Neural progenitor cell (in vitro differentiated cells): ENCODE measurements at regions not wholly inside any gene's neighbourhood (a gene's known extent, or its start where the extent isn't known, plus 50 kb on each side); places are given as distances from the start of the nearest gene placed in this dataset.

Source experiments
- DNase-seq: peaks from one replicate; pipeline ENCODE4 v3.0.0-alpha.2; 2016; ENCODE audit warnings: low spot score
- H2AFZ ChIP-seq: fragments of 200-600 bp; sonication (generic); replicated peaks from 2 replicates; pipeline ENCODE4 v1.6.1; 2016; ENCODE audit warnings: antibody characterized with exemption
- H3F3A ChIP-seq: fragments of 200-600 bp; sonication (generic); 2 replicates; pipeline ENCODE4 v1.6.1; 2016; ENCODE audit warnings: antibody characterized with exemption, low read depth
- H3K27ac ChIP-seq: fragments of 200-600 bp; sonication (generic); 2 replicates; pipeline ENCODE4 v1.5.1; 2016; ENCODE audit warnings: mild to moderate bottlenecking
- H3K27me3 ChIP-seq: fragments of 200-600 bp; sonication (generic); 2 replicates; pipeline ENCODE4 v1.6.1; 2016; ENCODE audit warnings: mild to moderate bottlenecking, moderate library complexity
- H3K36me3 ChIP-seq: fragments of 200-600 bp; sonication (generic); 2 replicates; pipeline ENCODE4 v1.5.1; 2016
- H3K4me1 ChIP-seq: fragments of 200-600 bp; sonication (generic); 2 replicates; pipeline ENCODE4 v1.6.1; 2016; ENCODE audit warnings: mixed run types
- H3K4me2 ChIP-seq: fragments of 200-600 bp; sonication (generic); 2 replicates; pipeline ENCODE4 v1.6.1; 2016
- H3K4me3 ChIP-seq: fragments of 200-600 bp; sonication (generic); 2 replicates; pipeline ENCODE4 v1.5.1; 2016
- H3K79me2 ChIP-seq: fragments of 200-600 bp; sonication (generic); 2 replicates; pipeline ENCODE4 v1.6.1; 2016; ENCODE audit warnings: low read depth
- H3K9ac ChIP-seq: fragments of 200-600 bp; sonication (generic); 2 replicates; pipeline ENCODE4 v1.6.1; 2016
- H3K9me3 ChIP-seq: fragments of 200-600 bp; sonication (generic); 2 replicates; pipeline ENCODE4 v1.5.1; 2016; ENCODE audit warnings: low read depth
- H4K20me1 ChIP-seq: fragments of 200-600 bp; sonication (generic); 2 replicates; pipeline ENCODE4 v1.6.1; 2016; ENCODE audit warnings: low read depth
- H3K27ac Mint-ChIP-seq: 3 replicates; pipeline ENCODE4 v1.8.0; 2021; ENCODE audit warnings: mixed read lengths
- H3K27me3 Mint-ChIP-seq: 2 replicates; pipeline ENCODE4 v1.8.0; 2022; ENCODE audit warnings: low read depth, mild to moderate bottlenecking, inconsistent platforms, moderate library complexity, mixed read lengths; ENCODE audit not compliant: insufficient read depth
- H3K36me3 Mint-ChIP-seq: 3 replicates; pipeline ENCODE4 v1.8.0; 2021; ENCODE audit warnings: mixed read lengths
- H3K4me1 Mint-ChIP-seq: 3 replicates; pipeline ENCODE4 v1.8.0; 2021; ENCODE audit warnings: mixed read lengths
- H3K4me3 Mint-ChIP-seq: 3 replicates; pipeline ENCODE4 v1.8.0; 2021; ENCODE audit warnings: mild to moderate bottlenecking, moderate library complexity, mixed read lengths
- H3K9me3 Mint-ChIP-seq: 3 replicates; pipeline ENCODE4 v1.8.0; 2020; ENCODE audit warnings: mixed read lengths
- EZH2 ChIP-seq: fragments of 200-600 bp; sonication (generic); IDR thresholded peaks from 2 replicates; pipeline ENCODE4 v1.6.1; 2017; ENCODE audit warnings: antibody characterized with exemption, mild to moderate bottlenecking, moderate library complexity
- EZH2phosphoT487 ChIP-seq: fragments of 200-600 bp; sonication (generic); IDR thresholded peaks from 2 replicates; pipeline ENCODE4 v1.6.1; 2017; ENCODE audit warnings: antibody characterized with exemption
- TF ChIP-seq, protein P1 (sequence below): fragments of 200-600 bp; sonication (generic); IDR thresholded peaks from 2 replicates; pipeline ENCODE4 v1.5.1; 2017; ENCODE audit warnings: antibody characterized with exemption, mild to moderate bottlenecking

DNA sequence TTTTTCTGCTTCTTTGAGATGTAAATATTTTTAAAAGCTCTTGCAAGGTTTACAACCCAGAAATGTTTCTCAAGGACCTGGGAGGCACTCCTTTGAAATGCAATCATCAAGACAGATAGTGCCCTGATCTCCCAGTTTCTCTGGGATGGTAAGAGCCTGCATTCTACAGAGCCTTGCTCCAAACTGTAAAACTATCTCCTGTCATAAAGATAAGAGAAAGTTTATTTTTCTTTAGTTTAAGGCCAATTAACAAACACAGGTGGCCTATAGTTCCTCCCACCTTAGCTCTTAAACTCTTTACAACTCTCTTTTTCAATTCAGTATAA lies 1231.1 kb upstream of the NUDT12 start:
- no peaks in the 10 kb centered on the region for H3K4me1 ChIP-seq
- no peaks in the 10 kb centered on the region for H4K20me1 ChIP-seq
- H3K4me1 Mint-ChIP-seq = no peaks in the 10 kb centered on the region
- no peak overlapping the region for H3K4me3 Mint-ChIP-seq
- no peak overlapping the region for H3K9ac ChIP-seq
- no peak overlapping the region for H3K27ac ChIP-seq
- H3K27me3 Mint-ChIP-seq = peaks cover 4% of the 10 kb centered on the region
- no peaks in the 10 kb centered on the region for H3K79me2 ChIP-seq
- no peak overlapping the region for H3K27ac Mint-ChIP-seq
- no peak overlapping the region for H2AFZ ChIP-seq
- no peaks in the 10 kb centered on the region for H3F3A ChIP-seq
- H3K9me3 Mint-ChIP-seq = no peaks in the 10 kb centered on the region
- no peak overlapping the region for H3K4me3 ChIP-seq
- H3K27me3 ChIP-seq = no peaks in the 10 kb centered on the region
- H3K9me3 ChIP-seq = no peaks in the 10 kb centered on the region
- no peak for DNase-seq
- H3K36me3 Mint-ChIP-seq = no peaks in the 10 kb centered on the region
- no peak for TF ChIP-seq EZH2
- no peak for TF ChIP-seq EZH2phosphoT487
- TF ChIP-seq, protein P1, sequence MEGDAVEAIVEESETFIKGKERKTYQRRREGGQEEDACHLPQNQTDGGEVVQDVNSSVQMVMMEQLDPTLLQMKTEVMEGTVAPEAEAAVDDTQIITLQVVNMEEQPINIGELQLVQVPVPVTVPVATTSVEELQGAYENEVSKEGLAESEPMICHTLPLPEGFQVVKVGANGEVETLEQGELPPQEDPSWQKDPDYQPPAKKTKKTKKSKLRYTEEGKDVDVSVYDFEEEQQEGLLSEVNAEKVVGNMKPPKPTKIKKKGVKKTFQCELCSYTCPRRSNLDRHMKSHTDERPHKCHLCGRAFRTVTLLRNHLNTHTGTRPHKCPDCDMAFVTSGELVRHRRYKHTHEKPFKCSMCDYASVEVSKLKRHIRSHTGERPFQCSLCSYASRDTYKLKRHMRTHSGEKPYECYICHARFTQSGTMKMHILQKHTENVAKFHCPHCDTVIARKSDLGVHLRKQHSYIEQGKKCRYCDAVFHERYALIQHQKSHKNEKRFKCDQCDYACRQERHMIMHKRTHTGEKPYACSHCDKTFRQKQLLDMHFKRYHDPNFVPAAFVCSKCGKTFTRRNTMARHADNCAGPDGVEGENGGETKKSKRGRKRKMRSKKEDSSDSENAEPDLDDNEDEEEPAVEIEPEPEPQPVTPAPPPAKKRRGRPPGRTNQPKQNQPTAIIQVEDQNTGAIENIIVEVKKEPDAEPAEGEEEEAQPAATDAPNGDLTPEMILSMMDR = no peak
- no peaks in the 10 kb centered on the region for H3K36me3 ChIP-seq
- H3K4me2 ChIP-seq = no peak overlapping the region

DNA sequence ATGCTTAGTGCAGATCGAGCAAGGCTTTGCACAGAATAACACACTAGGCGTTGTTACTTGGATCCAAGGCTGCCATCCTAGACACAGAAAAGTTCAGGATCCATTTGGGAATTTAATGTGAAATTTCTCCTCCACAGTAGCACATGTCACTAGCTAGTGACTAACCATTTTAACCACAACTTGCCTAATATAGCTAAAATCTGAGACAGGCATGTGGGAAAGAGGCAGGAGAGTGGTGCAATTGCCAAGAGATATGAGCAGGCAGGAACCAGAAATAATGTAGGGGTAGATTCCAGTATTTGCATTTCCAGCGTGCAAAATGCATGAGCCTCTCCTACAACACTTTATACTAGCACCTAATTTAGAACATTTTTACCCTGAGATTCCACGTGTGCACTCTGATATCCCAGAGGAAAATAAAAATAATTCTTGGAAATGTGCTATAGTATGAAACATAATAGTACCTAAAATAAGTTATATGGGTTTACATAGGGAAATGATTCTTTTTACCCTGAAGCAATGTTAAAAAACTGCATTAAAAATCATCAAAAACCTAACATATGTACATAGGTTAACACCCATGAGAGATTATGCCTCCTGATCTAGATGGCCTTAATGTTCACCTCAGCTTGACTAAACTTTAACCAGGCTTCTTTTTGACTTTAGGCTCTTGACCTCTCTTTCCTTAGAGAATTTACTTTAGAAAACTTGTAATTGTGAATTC lies 1230.6 kb upstream of the NUDT12 start:
- no peak overlapping the region for H3K27ac Mint-ChIP-seq

DNA sequence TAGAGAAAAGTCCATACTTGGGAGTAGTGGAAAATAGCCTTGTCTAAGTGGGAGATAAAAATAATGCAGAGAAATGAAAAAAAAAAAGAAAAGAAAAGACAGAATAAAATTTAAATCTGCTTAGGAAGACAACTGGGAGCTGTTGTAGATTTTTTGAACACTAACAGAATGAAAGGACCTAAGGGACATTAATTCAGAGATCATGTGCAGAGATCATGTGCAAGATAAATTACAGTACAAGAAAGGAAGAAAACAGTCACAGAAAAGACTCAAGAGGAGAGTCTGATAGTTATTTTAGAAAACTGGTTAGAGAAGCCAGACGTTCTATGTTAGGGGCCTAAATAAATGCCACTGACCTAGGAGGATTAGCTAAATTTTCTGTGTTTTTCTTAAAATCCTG lies 1226.8 kb upstream of the NUDT12 start:
- H3K79me2 ChIP-seq = no peaks in the 10 kb centered on the region
- H3K4me3 ChIP-seq = no peak overlapping the region

More for the DNA sequence above, 1230.6 kb upstream of the NUDT12 start:
- Histone ChIP-seq H3K27ac (no peak overlapping the region), H3K36me3 (no peaks in the 10 kb centered on the region), H3K4me1 (no peaks in the 10 kb centered on the region), H4K20me1 (no peaks in the 10 kb centered on the region), H2AFZ (no peak overlapping the region), H3K4me3 (no peak overlapping the region), H3K27me3 (no peaks in the 10 kb centered on the region), H3K9me3 (no peaks in the 10 kb centered on the region), H3F3A (no peaks in the 10 kb centered on the region), H3K4me2 (no peak overlapping the region), H3K79me2 (no peaks in the 10 kb centered on the region), H3K9ac (no peak overlapping the region)
- Mint-ChIP-seq H3K4me1 (no peaks in the 10 kb centered on the region), H3K4me3 (no peak overlapping the region), H3K9me3 (no peaks in the 10 kb centered on the region), H3K36me3 (no peaks in the 10 kb centered on the region), H3K27me3 (peaks cover 4% of the 10 kb centered on the region)
- no peak for TF ChIP-seq EZH2
- TF ChIP-seq, protein P1 = no peak
- no peak for TF ChIP-seq EZH2phosphoT487
- DNase-seq = no peak

More for the DNA sequence above, 1226.8 kb upstream of the NUDT12 start:
- H3K27me3 Mint-ChIP-seq = peaks cover 7% of the 10 kb centered on the region
- H3K27ac Mint-ChIP-seq = no peak overlapping the region
- no peak overlapping the region for H3K9ac ChIP-seq
- H2AFZ ChIP-seq = no peak overlapping the region
- H3K4me2 ChIP-seq = no peak overlapping the region
- no peak overlapping the region for H3K27ac ChIP-seq
- H3K4me3 Mint-ChIP-seq = no peak overlapping the region
- H4K20me1 ChIP-seq = no peaks in the 10 kb centered on the region
- H3K36me3 ChIP-seq = no peaks in the 10 kb centered on the region
- H3K4me1 Mint-ChIP-seq = no peaks in the 10 kb centered on the region
- H3K9me3 ChIP-seq = no peaks in the 10 kb centered on the region
- H3K9me3 Mint-ChIP-seq = peaks cover 7% of the 10 kb centered on the region
- no peak for TF ChIP-seq EZH2
- TF ChIP-seq, protein P1 = no peak
- TF ChIP-seq EZH2phosphoT487 = no peak
- H3K27me3 ChIP-seq = no peaks in the 10 kb centered on the region
- no peaks in the 10 kb centered on the region for H3F3A ChIP-seq
- H3K4me1 ChIP-seq = no peaks in the 10 kb centered on the region
- no peaks in the 10 kb centered on the region for H3K36me3 Mint-ChIP-seq
- DNase-seq = no peak
